ENCODE measurements at regions not wholly inside any gene's neighbourhood (a gene's known extent, or its start where the extent isn't known, plus 50 kb on each side); places are given as distances from the start of the nearest gene placed in this dataset.

GRCh38 chr2:176910828-176911227 lies 301.8 kb upstream of the HNRNPA3 start:
- no peak for TF ChIP-seq POLR2A (IDR thresholded peaks at IDR 0.05)
- TF ChIP-seq, protein P1, sequence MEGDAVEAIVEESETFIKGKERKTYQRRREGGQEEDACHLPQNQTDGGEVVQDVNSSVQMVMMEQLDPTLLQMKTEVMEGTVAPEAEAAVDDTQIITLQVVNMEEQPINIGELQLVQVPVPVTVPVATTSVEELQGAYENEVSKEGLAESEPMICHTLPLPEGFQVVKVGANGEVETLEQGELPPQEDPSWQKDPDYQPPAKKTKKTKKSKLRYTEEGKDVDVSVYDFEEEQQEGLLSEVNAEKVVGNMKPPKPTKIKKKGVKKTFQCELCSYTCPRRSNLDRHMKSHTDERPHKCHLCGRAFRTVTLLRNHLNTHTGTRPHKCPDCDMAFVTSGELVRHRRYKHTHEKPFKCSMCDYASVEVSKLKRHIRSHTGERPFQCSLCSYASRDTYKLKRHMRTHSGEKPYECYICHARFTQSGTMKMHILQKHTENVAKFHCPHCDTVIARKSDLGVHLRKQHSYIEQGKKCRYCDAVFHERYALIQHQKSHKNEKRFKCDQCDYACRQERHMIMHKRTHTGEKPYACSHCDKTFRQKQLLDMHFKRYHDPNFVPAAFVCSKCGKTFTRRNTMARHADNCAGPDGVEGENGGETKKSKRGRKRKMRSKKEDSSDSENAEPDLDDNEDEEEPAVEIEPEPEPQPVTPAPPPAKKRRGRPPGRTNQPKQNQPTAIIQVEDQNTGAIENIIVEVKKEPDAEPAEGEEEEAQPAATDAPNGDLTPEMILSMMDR (IDR thresholded peaks at IDR 0.05 in 4 of 5, conservative IDR thresholded peaks at IDR 0.05 in 1 of 5), result no peak
